GM19240 (cell line): ENCODE measurements at regions not wholly inside any gene's neighbourhood (a gene's known extent, or its start where the extent isn't known, plus 50 kb on each side); places are given as distances from the start of the nearest gene placed in this dataset.

Source experiments
- DNase-seq: peaks from one replicate; pipeline ENCODE4 v3.0.0; 2011; ENCODE audit warnings: low spot score; ENCODE audit not compliant: insufficient read length

GRCh38 chr2:6064757-6065156, 372.6 kb downstream of the SOX11 start:
- DNase-seq = no peak

GRCh38 chr2:6065703-6066102, 373.5 kb downstream of the SOX11 start:
- no peak for DNase-seq

- DNase-seq = no peak
Measured at GRCh38 chr2:6067089-6067488, 374.9 kb downstream of the SOX11 start.

GRCh38 chr2:6067806-6068205, 375.6 kb downstream of the SOX11 start:
- DNase-seq = no peak

GRCh38 chr2:6068429-6068828, 376.2 kb downstream of the SOX11 start:
- no peak for DNase-seq

GRCh38 chr2:6069381-6069780, 377.2 kb downstream of the SOX11 start:
- no peak for DNase-seq

GRCh38 chr2:6071519-6071918, 379.3 kb downstream of the SOX11 start:
- no peak for DNase-seq

GRCh38 chr2:6072276-6072675, 380.1 kb downstream of the SOX11 start:
- DNase-seq = no peak

GRCh38 chr2:6072768-6073167, 380.6 kb downstream of the SOX11 start:
- DNase-seq = no peak

GRCh38 chr2:6073191-6074088, 381.3 kb downstream of the SOX11 start:
- DNase-seq = no peak

GRCh38 chr2:6074089-6074643, 382.0 kb downstream of the SOX11 start:
- no peak for DNase-seq

- DNase-seq = no peak
Measured at GRCh38 chr2:6077585-6077984, 385.4 kb downstream of the SOX11 start.

GRCh38 chr2:6078414-6078813, 386.2 kb downstream of the SOX11 start:
- no peak for DNase-seq

GRCh38 chr2:6079405-6079804, 387.2 kb downstream of the SOX11 start:
- no peak for DNase-seq

GRCh38 chr2:6080932-6081753, 389.0 kb downstream of the SOX11 start:
- DNase-seq = no peak

- DNase-seq = no peak
Measured at GRCh38 chr2:6081955-6082624, 389.9 kb downstream of the SOX11 start.

GRCh38 chr2:6082625-6083018, 390.4 kb downstream of the SOX11 start:
- DNase-seq = no peak

GRCh38 chr2:6083136-6083535, 391.0 kb downstream of the SOX11 start:
- DNase-seq = no peak

- DNase-seq = no peak
Measured at GRCh38 chr2:6089474-6089873, 397.3 kb downstream of the SOX11 start.

GRCh38 chr2:6103372-6103771, 411.2 kb downstream of the SOX11 start:
- no peak for DNase-seq

- no peak for DNase-seq
Measured at GRCh38 chr2:6103949-6104348, 411.8 kb downstream of the SOX11 start.

GRCh38 chr2:6107290-6107689, 415.1 kb downstream of the SOX11 start:
- no peak for DNase-seq
